SK-N-SH (cell line): ENCODE measurements at regions not wholly inside any gene's neighbourhood (a gene's known extent, or its start where the extent isn't known, plus 50 kb on each side); places are given as distances from the start of the nearest gene placed in this dataset.

Source experiments
- CTCF ChIA-PET: fragments of 300-600, 350-600 bp; formaldehyde crosslinking; extraction: SDS; loops from one replicate; lab custom pipeline; 2021; lab: Yijun Ruan, JAX
- POLR2A ChIA-PET: fragments of 350-600 bp; sonication (Branson Sonifier 250); formaldehyde crosslinking; extraction: SDS; loops from one replicate; lab custom pipeline; 2020; ENCODE audit warnings: antibody characterized with exemption, inconsistent platforms; lab: Yijun Ruan, JAX
- DNase-seq: peaks from one replicate; pipeline ENCODE4 v3.0.0; 2012
- H2AFZ ChIP-seq: fragments of 200-600 bp; sonication (generic); 2 replicates; pipeline ENCODE4 v1.8.1; 2016; ENCODE audit warnings: antibody characterized with exemption, mild to moderate bottlenecking, low read depth
- H3F3A ChIP-seq: fragments of 200-600 bp; sonication (generic); replicated peaks from 2 replicates; pipeline ENCODE3; 2016; ENCODE audit warnings: antibody characterized with exemption, mild to moderate bottlenecking; ENCODE audit not compliant: insufficient read depth
- H3K27ac ChIP-seq, 2 experiments: fragments of 200-500 bp in 1 of 2; fragments of 200-600 bp in 1 of 2; sonication (Bioruptor generic) in 1 of 2; sonication (generic), shearing (Covaris generic) in 1 of 2; 2 replicates each; pipeline versions ENCODE4 v1.5.1 to v1.6.1; 2014 to 2016; ENCODE audit warnings: low read depth in 2 of 2, inconsistent platforms in 1 of 2, low read length in 1 of 2, mild to moderate bottlenecking in 1 of 2, mixed read lengths in 1 of 2
- H3K27me3 ChIP-seq: fragments of 200-600 bp; sonication (generic), shearing (Covaris generic); 2 replicates; pipeline ENCODE4 v1.6.1; 2016; ENCODE audit warnings: mixed run types; ENCODE audit not compliant: insufficient read depth
- H3K36me3 ChIP-seq, 2 experiments: fragments of 200-500 bp in 1 of 2; fragments of 200-600 bp in 1 of 2; sonication (Bioruptor generic) in 1 of 2; sonication (generic) in 1 of 2; replicated peaks in 1 of 2; 2 replicates each; pipeline versions ENCODE3 to v1.5.1; 2014 to 2016; ENCODE audit warnings: low read length in 1 of 2, mild to moderate bottlenecking in 1 of 2; ENCODE audit not compliant: insufficient read depth in 2 of 2, control insufficient read depth in 1 of 2
- H3K4me1 ChIP-seq, 2 experiments: fragments of 200-500 bp in 1 of 2; fragments of 200-600 bp in 1 of 2; sonication (Bioruptor generic) in 1 of 2; sonication (generic), shearing (Covaris generic) in 1 of 2; 2 replicates each; pipeline versions ENCODE4 v1.5.1 to v1.6.1; 2014 to 2016; ENCODE audit warnings: low read depth in 1 of 2, low read length in 1 of 2, mixed run types in 1 of 2; ENCODE audit not compliant: insufficient read depth in 2 of 2, control insufficient read depth in 1 of 2
- H3K4me2 ChIP-seq: fragments of 200-600 bp; sonication (generic), shearing (Covaris generic); 2 replicates; pipeline ENCODE4 v1.6.1; 2017; ENCODE audit warnings: mixed run types
- H3K4me3 ChIP-seq, 2 experiments: fragments of 200-500 bp in 1 of 2; fragments of 200-600 bp in 1 of 2; sonication (Bioruptor generic) in 1 of 2; sonication (generic), shearing (Covaris generic) in 1 of 2; 2 replicates each; pipeline versions ENCODE4 v1.5.1 to v1.8.1; 2014 to 2016; ENCODE audit warnings: low read depth in 2 of 2, inconsistent platforms in 1 of 2, low read length in 1 of 2, mild to moderate bottlenecking in 1 of 2, mixed read lengths in 1 of 2, moderate library complexity in 1 of 2
- H3K79me2 ChIP-seq: fragments of 200-600 bp; sonication (generic); 2 replicates; pipeline ENCODE4 v1.8.1; 2017; ENCODE audit warnings: mild to moderate bottlenecking; ENCODE audit not compliant: insufficient read depth
- H3K9ac ChIP-seq: fragments of 200-600 bp; sonication (generic); 2 replicates; pipeline ENCODE4 v1.6.1; 2017; ENCODE audit warnings: mixed run types
- H3K9me2 ChIP-seq: fragments of 200-600 bp; sonication (generic); 2 replicates; pipeline ENCODE4 v1.6.1; 2017; ENCODE audit warnings: mixed run types
- H3K9me3 ChIP-seq: fragments of 200-600 bp; sonication (generic); 2 replicates; pipeline ENCODE4 v1.6.1; 2017; ENCODE audit warnings: mixed run types, mild to moderate bottlenecking, moderate library complexity
- H4K20me1 ChIP-seq: fragments of 200-600 bp; sonication (generic); 2 replicates; pipeline ENCODE4 v1.6.1; 2017; ENCODE audit warnings: mild to moderate bottlenecking, mixed run types; ENCODE audit not compliant: insufficient read depth
- CTCF ChIP-seq: fragments of 200-600 bp; sonication (generic); IDR thresholded peaks from 2 replicates; pipeline ENCODE4 v1.6.1; 2017; ENCODE audit warnings: antibody characterized with exemption, mild to moderate bottlenecking, moderate library complexity
- EP300 ChIP-seq, 2 experiments: IDR thresholded peaks; 2 replicates each; pipeline versions ENCODE4 v1.4.0 to v1.6.1; 2012; ENCODE audit warnings: borderline replicate concordance in 1 of 2, low read depth in 1 of 2, low read length in 1 of 2
- EZH2phosphoT487 ChIP-seq: fragments of 200-600 bp; sonication (generic); IDR thresholded peaks from 2 replicates; pipeline ENCODE4 v1.6.1; 2017; ENCODE audit warnings: low read depth, mixed run types, mild to moderate bottlenecking, antibody characterized with exemption, moderate library complexity, borderline replicate concordance
- FOXJ3 ChIP-seq: sonication (generic); formaldehyde crosslinking; IDR thresholded peaks from 2 replicates; pipeline ENCODE4 v1.5.1; 2020; ENCODE audit warnings: mild to moderate bottlenecking, missing genetic modification reagents
- MAX ChIP-seq: IDR thresholded peaks from 2 replicates; pipeline ENCODE4 v1.4.0; 2012; ENCODE audit warnings: low read depth
- MEF2A ChIP-seq: IDR thresholded peaks from 2 replicates; pipeline ENCODE4 v1.4.0; 2012; ENCODE audit warnings: low read depth, borderline replicate concordance
- MXI1 ChIP-seq: IDR thresholded peaks from 2 replicates; pipeline ENCODE4 v1.6.1; 2012; ENCODE audit warnings: mild to moderate bottlenecking, low read depth, low read length, improper control_type of control experiment
- NRF1 ChIP-seq: IDR thresholded peaks from 2 replicates; pipeline ENCODE4 v1.6.1; 2012; ENCODE audit warnings: low read depth, mild to moderate bottlenecking, low read length
- PBX3 ChIP-seq: IDR thresholded peaks from 2 replicates; pipeline ENCODE4; 2012
- POLR2AphosphoS5 ChIP-seq: IDR thresholded peaks from 2 replicates; pipeline ENCODE4 v1.6.1; 2012; ENCODE audit warnings: low read depth, low read length
- RFX5 ChIP-seq: IDR thresholded peaks from 2 replicates; pipeline ENCODE4 v1.6.1; 2012; ENCODE audit warnings: mild to moderate bottlenecking, improper control_type of control experiment, low read length
- SMC3 ChIP-seq: IDR thresholded peaks from 2 replicates; pipeline ENCODE4 v1.6.1; 2012; ENCODE audit warnings: low read depth, low read length, improper control_type of control experiment
- TAF1 ChIP-seq: IDR thresholded peaks from 2 replicates; pipeline ENCODE4 v1.6.1; 2012; ENCODE audit warnings: low read depth, mild to moderate bottlenecking, low read length, moderate library complexity, borderline replicate concordance
- USF2 ChIP-seq: fragments of 150-350 bp; IDR thresholded peaks from 2 replicates; pipeline ENCODE4 v1.6.1; 2017; ENCODE audit warnings: antibody characterized with exemption, low read length, low read depth, borderline replicate concordance
- YY1 ChIP-seq: IDR thresholded peaks from 2 replicates; pipeline ENCODE4 v1.4.0; 2012; ENCODE audit warnings: low read depth, mild to moderate bottlenecking
- WGBS: methylation state at CpG from one replicate; pipeline ENCODE4 v1.1.6; 2017; ENCODE audit warnings: low lambda C conversion rate; 5-methylcytosine and 5-hydroxymethylcytosine counted together

- H2AFZ ChIP-seq = no peak overlapping the region
- H3K27me3 ChIP-seq = peaks cover 27% of the 10 kb centered on the region; the same call in 1 of the 2 replicates
- no peak for DNase-seq
- no peak overlapping the region for H3K27ac ChIP-seq
- no peaks in the 10 kb centered on the region for H3K9me3 ChIP-seq
- no peaks in the 10 kb centered on the region for H4K20me1 ChIP-seq
- H3K9ac ChIP-seq = no peak overlapping the region
- H3K9me2 ChIP-seq = no peaks in the 10 kb centered on the region
- H3K4me2 ChIP-seq = no peak overlapping the region
- ChIA-PET CTCF (interaction anchor here (1.8 to 6.1 kb wide), 2 partner anchors 12 to 61 kb away, joined by 5 to 28 read pairs; no protein-coding TSS in a partner anchor), POLR2A (no interaction called here)
- no peaks in the 10 kb centered on the region for H3K79me2 ChIP-seq
- no peaks in the 10 kb centered on the region for H3F3A ChIP-seq
- no peak overlapping the region for H3K4me3 ChIP-seq
- TF ChIP-seq EP300 (IDR thresholded peaks at IDR 0.05; ENCODE audit: borderline replicate concordance in 1 of 2, low read depth in 1 of 2, low read length in 1 of 2) (no peak), MXI1 (no peak), EZH2phosphoT487 (no peak), NRF1 (no peak), SMC3 (no peak), CTCF (no peak), MEF2A (no peak), POLR2AphosphoS5 (no peak), PBX3 (no peak), USF2 (no peak), RFX5 (no peak), TAF1 (no peak), FOXJ3 (no peak)
- no peaks in the 10 kb centered on the region for H3K36me3 ChIP-seq
- 39% methylated on average over 4 of the region's 4 CpGs for WGBS
- peaks cover 0 to 9% of the 10 kb centered on the region in 2 experiments; a peak in 1 of 4 replicates for H3K4me1 ChIP-seq
Observed at GRCh38 chr7:47192978-47193377, 388.9 kb downstream of the TNS3 start.

- no peaks in the 10 kb centered on the region for H3K9me3 ChIP-seq
- no peak for TF ChIP-seq YY1
- no peak for TF ChIP-seq EZH2phosphoT487
- TF ChIP-seq TAF1 = no peak
- no peak for TF ChIP-seq MAX
- no peaks in the 10 kb centered on the region for H3F3A ChIP-seq
- no peak overlapping the region for H3K27ac ChIP-seq
- DNase-seq = no peak
- H3K9ac ChIP-seq = no peak overlapping the region
- peaks cover 0 to 9% of the 10 kb centered on the region in 2 experiments; a peak in 1 of 4 replicates for H3K4me1 ChIP-seq
- no peaks in the 10 kb centered on the region for H4K20me1 ChIP-seq
- H2AFZ ChIP-seq = no peak overlapping the region
- H3K36me3 ChIP-seq = no peaks in the 10 kb centered on the region
- no peak overlapping the region for H3K4me3 ChIP-seq
- no peak overlapping the region for H3K4me2 ChIP-seq
- 72% methylated on average over 9 of the region's 9 CpGs for WGBS
- peaks cover 27% of the 10 kb centered on the region; the same call in 1 of the 2 replicates for H3K27me3 ChIP-seq
- ChIA-PET POLR2A (no interaction called here), CTCF (interaction anchor here (6.1 kb wide), 1 partner anchor 11 kb away, joined by 28 read pairs; no protein-coding TSS in a partner anchor)
- no peaks in the 10 kb centered on the region for H3K79me2 ChIP-seq
- H3K9me2 ChIP-seq = no peaks in the 10 kb centered on the region
Observed at GRCh38 chr7:47191876-47192291, 390.0 kb downstream of the TNS3 start.
